Cardiac muscle cell (in vitro differentiated cells and primary cell): ENCODE measurements at regions not wholly inside any gene's neighbourhood (a gene's known extent, or its start where the extent isn't known, plus 50 kb on each side); places are given as distances from the start of the nearest gene placed in this dataset.

Experiments
- DNase-seq, 2 donors: peaks; one replicate each; pipeline versions ENCODE4 v3.0.0 to v3.0.0-alpha.2; 2010 to 2017; ENCODE audit warnings: low read depth in 1 of 2, low spot score in 1 of 2
- H3K27ac ChIP-seq: fragments of 200-600 bp; sonication (generic); 2 replicates; pipeline ENCODE4 v1.5.1; 2016
- H3K27me3 ChIP-seq: fragments of 200-600 bp; sonication (generic); 2 replicates; pipeline ENCODE4 v1.6.0; 2016; ENCODE audit warnings: control low read depth
- H3K36me3 ChIP-seq: fragments of 200-600 bp; sonication (generic); 2 replicates; pipeline ENCODE4 v1.5.1; 2016; ENCODE audit warnings: control low read depth
- H3K4me1 ChIP-seq: fragments of 200-600 bp; sonication (generic); 2 replicates; pipeline ENCODE4 v1.8.1; 2017; ENCODE audit warnings: low read depth, mild to moderate bottlenecking, mixed run types
- H3K4me3 ChIP-seq: fragments of 200-600 bp; sonication (generic); 2 replicates; pipeline ENCODE4 v1.5.1; 2016; ENCODE audit warnings: mild to moderate bottlenecking
- H3K9me3 ChIP-seq: fragments of 200-600 bp; sonication (generic); 2 replicates; pipeline ENCODE4 v1.5.1; 2017; ENCODE audit warnings: low read depth, mild to moderate bottlenecking, control low read depth
- TF ChIP-seq, protein P1 (sequence below): IDR thresholded peaks from 2 replicates; pipeline ENCODE4 v1.5.1; 2012; ENCODE audit warnings: low read depth, mild to moderate bottlenecking, low read length

DNA sequence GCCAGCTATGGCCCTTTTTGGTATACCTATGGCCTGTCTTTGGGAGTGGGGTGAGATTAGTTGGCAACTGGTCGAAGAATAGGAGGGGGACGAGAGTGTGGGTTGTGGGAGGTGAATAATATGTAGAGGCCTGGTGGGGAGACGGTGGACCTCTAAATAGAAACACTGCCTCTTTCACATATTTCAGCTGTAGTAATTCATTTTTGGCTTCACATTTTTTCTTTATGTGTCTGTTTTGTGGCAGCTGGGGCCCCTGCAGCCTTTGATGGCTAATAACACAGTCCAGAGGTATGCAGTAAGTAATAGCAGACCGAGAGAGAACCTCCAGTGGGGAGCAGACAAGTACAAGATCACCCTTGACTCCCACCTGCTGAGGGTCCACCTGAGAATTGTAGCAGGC, 75.9 kb downstream of the HLX start:
- H3K27ac ChIP-seq: no peak overlapping the region
- TF ChIP-seq, protein P1, sequence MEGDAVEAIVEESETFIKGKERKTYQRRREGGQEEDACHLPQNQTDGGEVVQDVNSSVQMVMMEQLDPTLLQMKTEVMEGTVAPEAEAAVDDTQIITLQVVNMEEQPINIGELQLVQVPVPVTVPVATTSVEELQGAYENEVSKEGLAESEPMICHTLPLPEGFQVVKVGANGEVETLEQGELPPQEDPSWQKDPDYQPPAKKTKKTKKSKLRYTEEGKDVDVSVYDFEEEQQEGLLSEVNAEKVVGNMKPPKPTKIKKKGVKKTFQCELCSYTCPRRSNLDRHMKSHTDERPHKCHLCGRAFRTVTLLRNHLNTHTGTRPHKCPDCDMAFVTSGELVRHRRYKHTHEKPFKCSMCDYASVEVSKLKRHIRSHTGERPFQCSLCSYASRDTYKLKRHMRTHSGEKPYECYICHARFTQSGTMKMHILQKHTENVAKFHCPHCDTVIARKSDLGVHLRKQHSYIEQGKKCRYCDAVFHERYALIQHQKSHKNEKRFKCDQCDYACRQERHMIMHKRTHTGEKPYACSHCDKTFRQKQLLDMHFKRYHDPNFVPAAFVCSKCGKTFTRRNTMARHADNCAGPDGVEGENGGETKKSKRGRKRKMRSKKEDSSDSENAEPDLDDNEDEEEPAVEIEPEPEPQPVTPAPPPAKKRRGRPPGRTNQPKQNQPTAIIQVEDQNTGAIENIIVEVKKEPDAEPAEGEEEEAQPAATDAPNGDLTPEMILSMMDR: no peak
- no peaks in the 10 kb centered on the region for H3K36me3 ChIP-seq
- no peak for DNase-seq
- no peaks in the 10 kb centered on the region for H3K27me3 ChIP-seq
- no peak overlapping the region for H3K4me3 ChIP-seq
- H3K9me3 ChIP-seq: no peaks in the 10 kb centered on the region
- no peaks in the 10 kb centered on the region for H3K4me1 ChIP-seq

DNA sequence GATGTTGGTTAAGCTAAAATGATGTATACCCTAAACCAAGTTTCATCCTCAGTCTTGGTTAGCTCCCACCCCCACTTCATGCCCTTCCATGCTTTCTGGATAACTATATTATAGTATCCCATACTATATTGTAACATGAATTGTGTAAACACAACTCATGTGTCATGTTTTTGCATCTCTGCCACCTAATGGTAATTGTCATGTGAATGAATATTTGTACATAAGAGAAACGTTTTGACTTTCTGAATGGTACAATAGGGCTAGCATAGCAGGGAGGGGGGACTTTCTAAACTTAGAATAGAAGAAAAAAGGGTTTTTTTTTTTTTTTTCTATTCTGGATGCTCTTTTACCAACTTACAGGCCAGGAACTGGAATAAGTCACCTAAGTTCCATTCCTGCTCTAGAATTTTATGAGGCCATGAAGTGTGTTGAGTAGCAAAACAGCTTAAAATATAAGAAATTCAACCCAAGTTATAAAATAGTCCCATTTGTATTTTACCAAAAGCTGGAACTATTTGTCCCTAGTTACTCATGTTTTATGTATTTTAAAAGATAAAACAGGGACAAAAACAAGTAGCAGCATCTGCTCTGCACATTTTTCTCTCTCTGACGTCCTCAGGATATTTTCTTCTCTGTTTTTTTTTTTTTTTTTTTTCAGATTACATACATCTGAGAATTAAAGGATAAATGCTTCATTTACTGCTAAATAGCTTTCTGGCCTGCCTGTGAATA, 77.4 kb downstream of the HLX start:
- Histone ChIP-seq H3K4me3 (no peak overlapping the region), H3K27me3 (no peaks in the 10 kb centered on the region), H3K27ac (no peak overlapping the region), H3K36me3 (no peaks in the 10 kb centered on the region), H3K4me1 (no peaks in the 10 kb centered on the region), H3K9me3 (no peaks in the 10 kb centered on the region)
- DNase-seq: peak in 1 of 2 donors; percentile 48
- TF ChIP-seq, protein P1: no peak

GRCh38 chr1:220957233-220957605, 78.0 kb downstream of the HLX start:
- Histone ChIP-seq H3K4me1 (no peaks in the 10 kb centered on the region), H3K27ac (no peak overlapping the region), H3K9me3 (no peaks in the 10 kb centered on the region), H3K4me3 (no peak overlapping the region), H3K36me3 (no peaks in the 10 kb centered on the region), H3K27me3 (no peaks in the 10 kb centered on the region)
- TF ChIP-seq, protein P1: no peak
- DNase-seq: peak in 1 of 2 donors; percentile 88

- Histone ChIP-seq H3K27ac (no peak overlapping the region), H3K27me3 (no peaks in the 10 kb centered on the region), H3K4me1 (no peaks in the 10 kb centered on the region), H3K4me3 (no peak overlapping the region), H3K36me3 (no peaks in the 10 kb centered on the region), H3K9me3 (no peaks in the 10 kb centered on the region)
- DNase-seq: no peak
- TF ChIP-seq, protein P1: no peak
These were observed 79.0 kb downstream of the HLX start for GRCh38 chr1:220958234-220958633.

- peaks cover 3% of the 10 kb centered on the region for H3K4me1 ChIP-seq
- no peaks in the 10 kb centered on the region for H3K27me3 ChIP-seq
- peak in 1 of 2 donors; percentile 84 for DNase-seq
- H3K36me3 ChIP-seq: no peaks in the 10 kb centered on the region
- H3K27ac ChIP-seq: no peak overlapping the region
- H3K4me3 ChIP-seq: no peak overlapping the region
- no peaks in the 10 kb centered on the region for H3K9me3 ChIP-seq
- TF ChIP-seq, protein P1: no peak
These were observed 82.9 kb downstream of the HLX start for GRCh38 chr1:220962031-220962751.
